ENCODE measurements at regions not wholly inside any gene's neighbourhood (a gene's known extent, or its start where the extent isn't known, plus 50 kb on each side); places are given as distances from the start of the nearest gene placed in this dataset.

GRCh38 chr4:26051240-26051639 is 137.2 kb downstream of the SMIM20 start:
- TF ChIP-seq, protein P1, sequence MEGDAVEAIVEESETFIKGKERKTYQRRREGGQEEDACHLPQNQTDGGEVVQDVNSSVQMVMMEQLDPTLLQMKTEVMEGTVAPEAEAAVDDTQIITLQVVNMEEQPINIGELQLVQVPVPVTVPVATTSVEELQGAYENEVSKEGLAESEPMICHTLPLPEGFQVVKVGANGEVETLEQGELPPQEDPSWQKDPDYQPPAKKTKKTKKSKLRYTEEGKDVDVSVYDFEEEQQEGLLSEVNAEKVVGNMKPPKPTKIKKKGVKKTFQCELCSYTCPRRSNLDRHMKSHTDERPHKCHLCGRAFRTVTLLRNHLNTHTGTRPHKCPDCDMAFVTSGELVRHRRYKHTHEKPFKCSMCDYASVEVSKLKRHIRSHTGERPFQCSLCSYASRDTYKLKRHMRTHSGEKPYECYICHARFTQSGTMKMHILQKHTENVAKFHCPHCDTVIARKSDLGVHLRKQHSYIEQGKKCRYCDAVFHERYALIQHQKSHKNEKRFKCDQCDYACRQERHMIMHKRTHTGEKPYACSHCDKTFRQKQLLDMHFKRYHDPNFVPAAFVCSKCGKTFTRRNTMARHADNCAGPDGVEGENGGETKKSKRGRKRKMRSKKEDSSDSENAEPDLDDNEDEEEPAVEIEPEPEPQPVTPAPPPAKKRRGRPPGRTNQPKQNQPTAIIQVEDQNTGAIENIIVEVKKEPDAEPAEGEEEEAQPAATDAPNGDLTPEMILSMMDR (IDR thresholded peaks at IDR 0.05): no peak
- no peak for TF ChIP-seq POLR2A (IDR thresholded peaks at IDR 0.05)

Measured in vagina (tissue), 2 donors.